HCT116 (cell line): ENCODE measurements at regions not wholly inside any gene's neighbourhood (a gene's known extent, or its start where the extent isn't known, plus 50 kb on each side); places are given as distances from the start of the nearest gene placed in this dataset.

Source experiments
- ATAC-seq: fragments of 200-7000 bp; cut with Tn5 transposase; 2 replicates; pipeline ENCODE4 v1.9.1; 2020; ENCODE audit warnings: mild to moderate bottlenecking, moderate library complexity
- BruUV-seq: library from RNA; stranded (reverse); fragments of 400-500 nt; replicated peaks from 2 replicates; lab custom pipeline; 2021; lab: Mats Ljungman, UMichigan
- CTCF ChIA-PET: fragments of 300-600 bp; sonication (Branson Sonifier 250); formaldehyde crosslinking; loops from one replicate; lab custom pipeline; 2021; ENCODE audit warnings: antibody characterized with exemption; lab: Charles Lee
- POLR2A ChIA-PET: fragments of 300-600, 350-600 bp; sonication (Branson Sonifier 250); formaldehyde crosslinking; loops from one replicate; lab custom pipeline; 2021; ENCODE audit warnings: antibody characterized with exemption; lab: Charles Lee
- RAD21 ChIA-PET, 2 experiments: fragments of 300-600 bp; sonication (Branson Sonifier 250); formaldehyde crosslinking; loops; one replicate each; lab custom pipeline; 2023; ENCODE audit warnings: low total read pairs in 2 of 2; ENCODE audit not compliant: uncharacterized antibody in 2 of 2, unreplicated experiment in 2 of 2, low non-redundant PET in 1 of 2; lab: Charles Lee
- DNase-seq: peaks from one replicate; pipeline ENCODE4 v3.0.0-alpha.2; 2010; ENCODE audit warnings: low read depth, low spot score
- H2AFZ ChIP-seq: fragments of 200-600 bp; shearing (Covaris generic), sonication (generic); 2 replicates; pipeline ENCODE4 v1.6.1; 2017; ENCODE audit warnings: low read depth, mixed run types, mixed read lengths, antibody characterized with exemption, low read length; ENCODE audit not compliant: poor library complexity, severe bottlenecking
- H3K27ac ChIP-seq: 2 replicates; pipeline ENCODE4 v1.5.1; 2012; ENCODE audit warnings: low read depth, low read length
- H3K27me3 ChIP-seq: fragments of 200-600 bp; sonication (generic); 2 replicates; pipeline ENCODE4 v1.6.1; 2016; ENCODE audit warnings: mixed run types, low read length, mixed read lengths; ENCODE audit not compliant: insufficient read depth
- H3K36me3 ChIP-seq, 2 experiments: fragments of 200-500 bp in 1 of 2; fragments of 200-600 bp in 1 of 2; sonication (Bioruptor generic) in 1 of 2; sonication (generic) in 1 of 2; 2 replicates each; pipeline versions ENCODE4 v1.5.1 to v1.6.1; 2014 to 2016; ENCODE audit warnings: low read length in 2 of 2, inconsistent platforms in 1 of 2, mixed read lengths in 1 of 2, mixed run types in 1 of 2; ENCODE audit not compliant: insufficient read depth in 2 of 2, control insufficient read depth in 1 of 2
- H3K4me1 ChIP-seq, 2 experiments: fragments of 200-600 bp in 1 of 2; sonication (generic) in 1 of 2; 2 replicates each; pipeline versions ENCODE4 v1.5.1 to v1.6.1; 2012 to 2017; ENCODE audit warnings: low read length in 2 of 2, inconsistent platforms in 1 of 2, mild to moderate bottlenecking in 1 of 2, mixed read lengths in 1 of 2, mixed run types in 1 of 2, moderate library complexity in 1 of 2; ENCODE audit not compliant: insufficient read depth in 2 of 2, control insufficient read depth in 1 of 2
- H3K4me2 ChIP-seq: fragments of 200-600 bp; sonication (generic); 2 replicates; pipeline ENCODE4 v1.6.1; 2017; ENCODE audit warnings: mixed run types, low read length, mixed read lengths
- H3K4me3 ChIP-seq, 2 experiments: fragments of 200-600 bp in 1 of 2; sonication (generic) in 1 of 2; replicated peaks in 1 of 2; 2 replicates each; pipeline ENCODE4 v1.5.1; 2011 to 2016; ENCODE audit warnings: low read length in 2 of 2, control low read depth in 1 of 2, low read depth in 1 of 2, mild to moderate bottlenecking in 1 of 2, mixed read lengths in 1 of 2, mixed run types in 1 of 2
- H3K79me2 ChIP-seq: fragments of 200-600 bp; sonication (generic); 2 replicates; pipeline ENCODE4 v1.6.1; 2017; ENCODE audit warnings: mild to moderate bottlenecking, mixed run types, low read length, moderate library complexity, mixed read lengths; ENCODE audit not compliant: insufficient read depth
- H3K9ac ChIP-seq: fragments of 200-600 bp; sonication (generic); 2 replicates; pipeline ENCODE4 v1.6.1; 2016; ENCODE audit warnings: low read length, mixed read lengths
- H3K9me2 ChIP-seq: fragments of 200-600 bp; sonication (generic), shearing (Covaris generic); 2 replicates; pipeline ENCODE4 v1.6.1; 2017; ENCODE audit warnings: mixed run types, mild to moderate bottlenecking, moderate library complexity; ENCODE audit not compliant: insufficient read depth
- H3K9me3 ChIP-seq, 2 experiments: fragments of 200-500 bp in 1 of 2; fragments of 200-600 bp in 1 of 2; sonication (Bioruptor generic) in 1 of 2; sonication (generic) in 1 of 2; 2 replicates each; pipeline ENCODE4 v1.6.1; 2014 to 2017; ENCODE audit warnings: low read length in 2 of 2, mixed read lengths in 2 of 2, inconsistent platforms in 1 of 2, low read depth in 1 of 2, mild to moderate bottlenecking in 1 of 2, mixed run types in 1 of 2, moderate library complexity in 1 of 2; ENCODE audit not compliant: control insufficient read depth in 1 of 2, insufficient read depth in 1 of 2
- H4K20me1 ChIP-seq: fragments of 200-600 bp; sonication (generic), shearing (Covaris generic); 2 replicates; pipeline ENCODE4 v1.6.1; 2017; ENCODE audit warnings: mixed run types, mild to moderate bottlenecking, moderate library complexity; ENCODE audit not compliant: insufficient read depth
- EGR1 ChIP-seq: IDR thresholded peaks from 2 replicates; pipeline ENCODE4 v1.6.1; 2012; ENCODE audit warnings: low read depth
- ELF1 ChIP-seq: IDR thresholded peaks from 2 replicates; pipeline ENCODE4 v1.6.1; 2012; ENCODE audit warnings: low read depth, borderline replicate concordance
- EZH2 ChIP-seq: fragments of 200-600 bp; sonication (generic); IDR thresholded peaks from 2 replicates; pipeline ENCODE4 v1.6.1; 2017; ENCODE audit warnings: antibody characterized with exemption, mixed run types
- JUND ChIP-seq: IDR thresholded peaks from 2 replicates; pipeline ENCODE4 v1.6.1; 2012
- POLR2AphosphoS5 ChIP-seq: IDR thresholded peaks from 2 replicates; pipeline ENCODE4 v1.6.1; 2011; ENCODE audit warnings: mild to moderate bottlenecking, low read depth, low read length, moderate library complexity
- SIN3A ChIP-seq: IDR thresholded peaks from 2 replicates; pipeline ENCODE4 v1.6.1; 2012; ENCODE audit warnings: low read depth
- SP1 ChIP-seq: IDR thresholded peaks from 2 replicates; pipeline ENCODE4 v1.6.1; 2012; ENCODE audit warnings: low read depth
- SRF ChIP-seq: IDR thresholded peaks from 2 replicates; pipeline ENCODE4 v1.6.1; 2012; ENCODE audit warnings: low read depth
- YY1 ChIP-seq: IDR thresholded peaks from 2 replicates; pipeline ENCODE4 v1.6.1; 2011; ENCODE audit warnings: low read length, low read depth, moderate library complexity, mild to moderate bottlenecking; ENCODE audit not compliant: insufficient replicate concordance; ENCODE audit errors: extremely low read depth
- ZFX ChIP-seq: fragments of 450-650 bp; IDR thresholded peaks from 2 replicates; pipeline ENCODE4 v1.6.1; 2017
- intact Hi-C: fragments of 100-400 bp; cut with micrococcal nuclease; formaldehyde crosslinking; loops from 2 replicates; pipeline ENCODE4 v1.10.0; 2022
- TF ChIP-seq, protein P1 (sequence below): IDR thresholded peaks from 2 replicates; pipeline ENCODE4 v1.6.1; 2012
- TF ChIP-seq, protein P2 (sequence below): IDR thresholded peaks from 2 replicates; pipeline ENCODE4 v1.6.1; 2012

DNA sequence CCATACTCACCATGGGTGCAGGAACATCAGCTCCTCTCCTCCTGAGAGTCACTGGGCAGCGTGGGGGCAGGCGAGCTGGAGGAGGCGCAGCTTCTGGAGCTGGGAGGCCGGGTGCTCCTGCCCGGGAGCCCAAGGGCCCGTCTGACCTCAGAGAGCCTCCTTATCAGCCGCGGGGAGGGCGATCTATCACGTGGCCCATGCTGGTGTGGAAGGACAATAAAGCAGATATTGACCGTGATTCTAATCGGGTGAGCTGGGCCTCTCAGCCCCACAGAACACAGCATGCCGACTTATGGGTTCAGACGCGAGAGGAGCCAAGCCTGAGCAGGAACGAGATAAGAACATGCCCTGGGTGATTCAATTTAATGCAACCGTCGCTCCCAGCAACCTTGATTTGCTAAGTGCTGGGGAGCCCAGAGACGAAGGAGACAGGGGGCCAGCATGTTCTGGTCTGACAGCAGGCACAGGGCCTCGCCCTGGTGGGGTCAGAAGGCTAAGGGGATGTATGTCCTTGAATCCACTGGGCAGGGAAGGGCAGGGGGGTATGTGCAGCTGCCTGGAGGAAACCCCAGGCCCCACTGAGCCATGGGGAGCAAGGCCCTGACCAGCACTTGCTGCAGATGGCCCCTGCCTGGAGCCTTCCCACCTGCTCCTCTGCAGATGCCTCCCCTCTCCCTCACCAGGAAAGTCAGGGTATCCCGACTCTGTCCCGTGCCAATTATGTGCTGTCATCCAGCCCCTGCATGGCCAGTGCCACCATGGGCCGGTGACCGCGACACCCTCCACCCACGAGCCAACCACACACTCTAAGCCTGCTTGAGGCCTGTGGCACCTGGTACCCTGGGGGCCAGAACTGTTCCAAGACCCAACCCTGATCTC is 95.3 kb upstream of the RET start:
- no peak overlapping the region for H3K9ac ChIP-seq
- ChIA-PET CTCF (no interaction called here), RAD21 (no interaction called here), POLR2A (no interaction called here)
- intact Hi-C loops: no loop called here
- ATAC-seq (no peak), DNase-seq (no peak)
- H3K27ac ChIP-seq: no peak overlapping the region
- H2AFZ ChIP-seq: no peak overlapping the region
- no peaks in the 10 kb centered on the region for H3K79me2 ChIP-seq
- TF ChIP-seq ZFX (no peak), SIN3A (no peak)
- TF ChIP-seq, protein P1, sequence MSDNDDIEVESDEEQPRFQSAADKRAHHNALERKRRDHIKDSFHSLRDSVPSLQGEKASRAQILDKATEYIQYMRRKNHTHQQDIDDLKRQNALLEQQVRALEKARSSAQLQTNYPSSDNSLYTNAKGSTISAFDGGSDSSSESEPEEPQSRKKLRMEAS: no peak
- H3K9me3 ChIP-seq: no peaks in the 10 kb centered on the region
- H3K4me1 ChIP-seq: no peaks in the 10 kb centered on the region
- no peaks in the 10 kb centered on the region for H4K20me1 ChIP-seq
- no peaks in the 10 kb centered on the region for H3K36me3 ChIP-seq
- no peak overlapping the region for H3K4me2 ChIP-seq
- BruUV-seq: no TSS peak
- no peaks in the 10 kb centered on the region for H3K27me3 ChIP-seq
- no peak overlapping the region for H3K4me3 ChIP-seq
- H3K9me2 ChIP-seq: no peaks in the 10 kb centered on the region

DNA sequence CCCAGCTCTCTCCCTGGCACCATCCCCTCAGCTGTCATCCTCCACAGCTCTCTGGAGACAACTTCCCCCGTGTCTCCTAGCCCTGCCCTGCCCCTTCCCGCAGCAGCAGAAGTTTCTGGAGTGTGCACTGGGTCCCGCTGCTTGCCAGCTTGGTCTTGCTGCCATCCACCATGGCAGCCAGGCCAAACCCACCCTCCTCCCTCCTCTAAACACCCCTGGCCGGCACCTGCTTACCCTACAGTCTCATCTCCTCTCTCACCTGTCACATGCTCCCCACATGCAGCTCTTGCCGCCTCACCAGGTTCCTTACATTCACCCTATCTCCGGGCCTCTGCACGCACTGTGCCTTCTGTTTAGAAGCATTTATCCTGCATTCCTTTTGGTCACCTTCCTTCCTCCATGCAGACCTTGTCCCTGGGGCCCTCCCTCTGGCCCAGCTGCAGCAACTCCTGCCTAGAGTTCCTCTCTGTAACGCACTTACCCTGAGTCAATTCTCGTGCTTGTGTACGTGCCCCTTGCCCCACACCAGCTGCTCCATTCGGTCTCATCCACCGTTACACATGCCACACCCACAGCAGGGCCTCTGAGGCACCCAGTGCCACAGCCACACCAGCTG is 93.9 kb upstream of the RET start:
- TF ChIP-seq, protein P2, sequence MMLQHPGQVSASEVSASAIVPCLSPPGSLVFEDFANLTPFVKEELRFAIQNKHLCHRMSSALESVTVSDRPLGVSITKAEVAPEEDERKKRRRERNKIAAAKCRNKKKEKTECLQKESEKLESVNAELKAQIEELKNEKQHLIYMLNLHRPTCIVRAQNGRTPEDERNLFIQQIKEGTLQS: no peak
- no peak for TF ChIP-seq EGR1
- no peak for TF ChIP-seq EZH2
- TF ChIP-seq ELF1: no peak
- no peak for TF ChIP-seq ZFX
- no peak for TF ChIP-seq POLR2AphosphoS5
- TF ChIP-seq JUND: no peak
- TF ChIP-seq SP1: no peak
- TF ChIP-seq SRF: no peak
- TF ChIP-seq YY1: no peak
- TF ChIP-seq, all 23 proteins: peak for 0
- Histone ChIP-seq H2AFZ (no peak overlapping the region), H3K4me3 (no peak overlapping the region), H3K27me3 (no peaks in the 10 kb centered on the region), H3K9me3 (no peaks in the 10 kb centered on the region), H3K27ac (no peak overlapping the region), H3K9ac (no peak overlapping the region), H3K4me1 (no peaks in the 10 kb centered on the region), H3K9me2 (no peaks in the 10 kb centered on the region), H3K36me3 (no peaks in the 10 kb centered on the region), H3K79me2 (no peaks in the 10 kb centered on the region), H4K20me1 (no peaks in the 10 kb centered on the region), H3K4me2 (no peak overlapping the region)
- no TSS peak for BruUV-seq
- ATAC-seq (no peak), DNase-seq (no peak)
- POLR2A ChIA-PET: no interaction called here
- RAD21 ChIA-PET: no interaction called here
- CTCF ChIA-PET: no interaction called here
- intact Hi-C loops: no loop called here
